Lower leg skin (tissue), 4 donors: ENCODE measurements at regions not wholly inside any gene's neighbourhood (a gene's known extent, or its start where the extent isn't known, plus 50 kb on each side); places are given as distances from the start of the nearest gene placed in this dataset.
A peak's percentile ranks its signal among the peaks of the same experiment; 100 is the strongest.

Experiments
- DNase-seq, 2 donors: peaks; one replicate each; pipeline ENCODE4 v3.0.0-alpha.2; 2019; ENCODE audit warnings: low spot score in 2 of 2
- H3K4me3 ChIP-seq: fragments of 200-600 bp; sonication (generic); 2 replicates; pipeline ENCODE4 v1.5.1; 2017; ENCODE audit warnings: mild to moderate bottlenecking, low read depth; ENCODE audit not compliant: poor library complexity, severe bottlenecking
- CTCF ChIP-seq, 3 donors: fragments of 450-650 bp; IDR thresholded peaks; one replicate each; pipeline ENCODE4 v1.5.1; 2016; ENCODE audit warnings: antibody characterized with exemption in 3 of 3, mild to moderate bottlenecking in 3 of 3, moderate library complexity in 2 of 3
- POLR2A ChIP-seq, 2 donors: fragments of 450-650 bp; IDR thresholded peaks; one replicate each; pipeline ENCODE4 v1.6.1; 2016 to 2017; ENCODE audit warnings: antibody characterized with exemption in 2 of 2, mild to moderate bottlenecking in 1 of 2, moderate library complexity in 1 of 2
- WGBS, 2 donors: methylation state at CpG; one replicate each; pipeline ENCODE4 v1.1.5; 2018; 5-methylcytosine and 5-hydroxymethylcytosine counted together
- intact Hi-C: fragments of 100-400 bp; cut with DNase I; formaldehyde crosslinking; loops from one replicate; pipeline ENCODE4 v1.15.0; 2023; ENCODE audit warnings: low total_unique reads

- no peak overlapping the region for H3K4me3 ChIP-seq
- no peak for TF ChIP-seq CTCF (IDR thresholded peaks at IDR 0.05)
- no peak for TF ChIP-seq POLR2A (IDR thresholded peaks at IDR 0.05)
- 66 to 80% methylated on average over 4 of the region's 4 CpGs for WGBS, 2 donors
- DNase-seq: peak in 1 of 2 donors; percentile 31
- intact Hi-C loops: no loop called here
Observed at GRCh38 chr18:10085416-10085815, 171.6 kb downstream of the VAPA start.

GRCh38 chr18:10085876-10086275, 172.1 kb downstream of the VAPA start:
- intact Hi-C loops: no loop called here

GRCh38 chr18:10086458-10087210, 172.8 kb downstream of the VAPA start:
- WGBS, 2 donors: 73 to 78% methylated on average over 13 of the region's 13 CpGs
- no peak for TF ChIP-seq POLR2A (IDR thresholded peaks at IDR 0.05)
- TF ChIP-seq CTCF (IDR thresholded peaks at IDR 0.05): no peak
- no peak overlapping the region for H3K4me3 ChIP-seq
- DNase-seq: peak in 1 of 2 donors; percentile 80
- intact Hi-C loops: no loop called here

More at GRCh38 chr18:10085876-10086275, 172.1 kb downstream of the VAPA start:
- no peak overlapping the region for H3K4me3 ChIP-seq
- WGBS, 2 donors: 78 to 87% methylated on average over 3 of the region's 3 CpGs
- TF ChIP-seq POLR2A (IDR thresholded peaks at IDR 0.05) (no peak), CTCF (IDR thresholded peaks at IDR 0.05) (no peak)
- peak in 1 of 2 donors; percentile 56 for DNase-seq

GRCh38 chr18:10088734-10089133, 174.9 kb downstream of the VAPA start:
- TF ChIP-seq CTCF (IDR thresholded peaks at IDR 0.05) (no peak), POLR2A (IDR thresholded peaks at IDR 0.05) (no peak)
- DNase-seq: peak in 1 of 2 donors; percentile 25
- intact Hi-C loops: no loop called here
- H3K4me3 ChIP-seq: no peak overlapping the region
- WGBS, 2 donors: 54 to 67% methylated on average over 3 of the region's 3 CpGs

- no peak overlapping the region for H3K4me3 ChIP-seq
- TF ChIP-seq CTCF (IDR thresholded peaks at IDR 0.05): no peak
- no peak for TF ChIP-seq POLR2A (IDR thresholded peaks at IDR 0.05)
- intact Hi-C loops: no loop called here
- DNase-seq: peak in 1 of 2 donors; percentile 31
- 43 to 79% methylated on average over 4 of the region's 4 CpGs for WGBS, 2 donors
Observed at GRCh38 chr18:10089881-10090280, 176.1 kb downstream of the VAPA start.

GRCh38 chr18:10090668-10091067, 176.9 kb downstream of the VAPA start:
- 82 to 88% methylated on average over 4 of the region's 4 CpGs for WGBS, 2 donors
- H3K4me3 ChIP-seq: no peak overlapping the region
- TF ChIP-seq CTCF (IDR thresholded peaks at IDR 0.05) (no peak), POLR2A (IDR thresholded peaks at IDR 0.05) (no peak)
- intact Hi-C loops: no loop called here
- DNase-seq: peak in 1 of 2 donors; percentile 60
